Eye (tissue), 1 donor: ENCODE measurements at regions not wholly inside any gene's neighbourhood (a gene's known extent, or its start where the extent isn't known, plus 50 kb on each side); places are given as distances from the start of the nearest gene placed in this dataset.
"Not testable (repeated sequence)": the region's sequence is repeated elsewhere in the genome, so short reads cannot be mapped to it uniquely, and the experiment has no call there.

ENCODE experiments used
- DNase-seq: peaks from one replicate; pipeline ENCODE4 v3.0.0-alpha.2; 2015

DNA sequence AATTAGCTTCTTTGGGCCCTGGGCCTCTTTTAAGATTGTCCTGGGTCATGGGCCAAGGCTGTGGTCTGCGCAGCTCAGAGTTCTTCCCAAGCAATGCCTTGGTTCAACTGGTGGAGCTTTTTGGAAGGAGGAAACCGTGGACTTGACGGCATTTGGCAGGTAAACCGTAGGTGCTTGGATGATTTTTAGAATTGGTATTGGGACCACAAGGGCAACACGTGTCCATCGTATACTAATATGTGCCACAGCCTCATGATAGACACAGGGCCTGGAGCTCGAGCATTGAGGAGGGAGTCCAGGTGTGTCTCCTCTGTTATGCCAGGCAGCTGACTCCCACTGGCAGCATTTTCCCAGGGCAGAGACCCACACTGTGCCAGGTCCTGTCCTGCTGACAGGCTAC lies 120.9 kb upstream of the PITX1 start:
- no peak for DNase-seq

DNA sequence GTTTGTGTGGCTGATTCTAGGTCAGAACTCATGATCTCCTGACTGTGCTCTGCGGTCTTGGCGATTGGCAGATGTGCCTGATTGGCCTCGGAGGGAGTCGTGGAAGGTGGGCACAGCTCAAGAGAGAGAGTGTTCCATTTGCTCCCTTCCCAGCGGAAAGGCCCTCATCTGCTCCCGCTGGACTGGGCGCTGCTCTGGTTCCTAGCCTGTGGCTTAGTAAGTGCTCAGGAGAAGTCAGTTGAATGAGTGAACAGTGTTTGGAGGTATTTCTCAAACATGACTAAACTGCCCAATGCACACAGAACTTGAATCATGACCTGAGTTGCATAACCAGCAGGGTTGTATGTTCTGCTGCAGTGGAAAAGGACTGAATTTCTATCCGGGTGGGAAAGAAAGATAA lies 120.2 kb upstream of the PITX1 start:
- DNase-seq: no peak

DNA sequence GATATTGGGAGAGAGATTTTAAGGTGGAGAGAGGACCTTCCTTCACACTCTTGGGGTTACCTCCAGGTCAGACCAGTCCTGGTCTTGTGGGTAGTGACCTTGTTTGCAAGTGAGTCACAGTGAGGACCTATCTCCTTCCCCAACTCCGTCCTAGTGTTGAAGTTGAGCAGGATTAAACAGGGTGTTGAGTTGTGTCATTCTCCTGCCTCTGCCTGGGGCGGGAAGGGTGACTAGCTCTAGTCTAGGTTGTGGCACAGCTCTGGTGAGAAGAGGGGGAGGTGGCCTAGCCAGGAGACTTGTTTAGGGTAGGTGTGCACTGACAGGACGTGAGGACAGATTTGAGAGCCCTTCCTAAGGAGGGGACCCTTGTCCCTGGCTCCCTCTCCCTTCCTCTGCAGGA lies 119.6 kb upstream of the PITX1 start:
- DNase-seq: no peak

DNA sequence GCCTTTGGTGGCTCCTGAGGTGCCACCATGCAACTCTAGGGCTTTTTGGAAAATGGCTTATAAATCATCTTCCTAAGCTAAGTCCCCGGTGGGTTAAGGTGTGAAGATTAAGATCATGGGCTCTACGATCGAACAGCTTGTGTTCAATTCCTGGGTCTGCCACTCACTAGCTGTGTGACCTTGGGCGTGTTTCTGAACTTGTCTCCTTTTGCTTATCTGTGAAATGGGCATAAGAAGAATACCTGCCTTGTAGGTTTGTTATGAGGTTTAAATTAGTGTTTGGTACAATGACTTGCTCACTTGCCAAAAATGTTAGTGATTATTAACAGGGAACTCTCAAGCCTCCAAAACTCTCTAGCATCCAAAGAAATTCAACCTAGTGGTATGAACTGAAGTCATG lies 119.2 kb upstream of the PITX1 start:
- no peak for DNase-seq

DNA sequence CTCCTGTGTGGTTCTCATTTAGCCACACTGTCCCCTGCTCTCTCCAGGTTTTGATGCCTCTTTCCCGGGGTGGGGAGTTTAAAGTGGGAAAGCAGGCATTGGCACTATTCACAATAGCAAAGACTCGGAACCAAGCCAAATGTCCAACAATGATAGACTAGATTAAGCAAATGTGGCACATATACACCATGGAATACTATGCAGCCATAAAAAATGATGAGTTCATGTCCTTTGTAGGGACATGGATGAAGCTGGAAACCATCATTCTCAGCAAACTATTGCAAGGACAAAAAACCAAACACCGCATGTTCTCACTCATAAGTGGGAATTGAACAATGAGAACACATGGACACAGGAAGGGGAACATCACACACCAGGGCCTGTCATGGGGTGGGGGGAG lies 117.6 kb upstream of the PITX1 start:
- DNase-seq: not testable (repeated sequence)

DNA sequence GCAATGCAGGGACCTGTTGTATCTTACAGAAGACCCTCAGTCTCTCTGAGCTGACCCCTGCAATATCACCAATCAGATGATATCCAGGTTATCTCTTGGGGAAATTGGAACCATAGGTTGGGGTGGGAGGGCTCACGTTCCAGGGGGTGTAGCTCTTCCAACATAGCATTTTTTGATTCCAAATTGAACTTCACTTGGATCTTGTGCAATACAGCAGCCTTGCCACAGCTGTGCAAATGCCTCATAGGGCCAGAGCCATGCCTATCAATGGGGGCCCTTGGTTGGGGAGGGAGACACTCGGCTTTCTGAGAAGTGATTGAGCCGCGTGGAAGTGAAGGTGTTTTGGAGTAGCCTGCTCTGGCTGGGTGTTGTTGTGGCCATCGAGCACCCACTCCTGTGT lies 117.2 kb upstream of the PITX1 start:
- no peak for DNase-seq

DNA sequence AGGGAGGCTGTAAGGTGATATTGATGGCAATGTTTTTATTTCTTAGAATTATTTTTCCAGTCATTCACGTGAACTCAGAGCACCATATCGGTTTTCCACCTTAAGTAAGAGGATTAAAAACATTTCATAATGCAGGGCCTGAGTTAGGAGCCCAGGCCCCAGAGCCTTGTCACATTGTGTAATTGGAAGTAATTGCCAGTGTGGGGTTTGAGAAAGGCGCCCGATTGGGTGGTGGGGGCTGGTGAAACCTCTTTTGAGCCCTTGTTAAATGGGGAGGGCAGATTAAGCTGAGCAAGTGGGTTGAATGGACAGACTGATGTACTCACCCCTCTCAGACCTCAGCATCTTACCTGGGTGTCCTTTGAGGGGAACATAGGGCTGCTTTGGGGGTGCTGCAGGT lies 116.7 kb upstream of the PITX1 start:
- no peak for DNase-seq

DNA sequence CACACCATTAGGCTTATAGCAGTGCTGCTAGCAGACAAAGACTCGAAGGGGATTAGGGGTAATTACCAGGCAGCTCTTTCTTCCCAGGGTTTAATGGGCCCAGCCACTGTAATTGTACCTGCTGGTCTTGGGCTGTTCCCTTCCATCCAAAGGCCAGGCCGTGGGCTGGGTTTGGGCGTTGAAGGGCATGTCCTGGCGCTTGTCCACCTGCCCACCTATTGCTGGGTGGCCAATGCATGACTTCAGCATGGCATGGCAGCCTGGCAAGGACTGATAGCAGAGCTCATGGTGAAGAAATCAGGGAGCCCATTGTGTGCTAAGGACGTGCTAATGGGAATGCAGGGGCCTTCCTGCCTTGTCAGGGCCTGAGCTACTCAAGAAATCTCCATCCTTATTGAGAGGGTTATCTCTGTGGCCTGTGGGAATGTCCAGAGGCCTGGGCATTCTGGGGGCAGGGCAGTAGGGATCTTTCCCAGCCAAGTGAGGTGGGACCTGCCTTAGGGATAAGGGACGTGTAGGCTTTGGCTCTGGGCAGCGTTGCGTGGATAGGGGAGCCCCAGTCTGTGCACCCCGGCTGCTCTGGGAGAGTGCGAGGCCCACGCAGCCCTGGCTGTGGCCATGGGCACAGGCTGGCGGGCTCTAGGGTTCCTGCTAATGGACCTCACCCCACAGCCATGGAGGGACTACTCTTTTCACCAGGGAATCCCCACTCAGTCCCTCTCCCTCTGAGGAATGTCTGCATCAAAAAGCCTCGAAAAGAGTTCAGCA lies 116.1 kb upstream of the PITX1 start:
- DNase-seq: no peak

DNA sequence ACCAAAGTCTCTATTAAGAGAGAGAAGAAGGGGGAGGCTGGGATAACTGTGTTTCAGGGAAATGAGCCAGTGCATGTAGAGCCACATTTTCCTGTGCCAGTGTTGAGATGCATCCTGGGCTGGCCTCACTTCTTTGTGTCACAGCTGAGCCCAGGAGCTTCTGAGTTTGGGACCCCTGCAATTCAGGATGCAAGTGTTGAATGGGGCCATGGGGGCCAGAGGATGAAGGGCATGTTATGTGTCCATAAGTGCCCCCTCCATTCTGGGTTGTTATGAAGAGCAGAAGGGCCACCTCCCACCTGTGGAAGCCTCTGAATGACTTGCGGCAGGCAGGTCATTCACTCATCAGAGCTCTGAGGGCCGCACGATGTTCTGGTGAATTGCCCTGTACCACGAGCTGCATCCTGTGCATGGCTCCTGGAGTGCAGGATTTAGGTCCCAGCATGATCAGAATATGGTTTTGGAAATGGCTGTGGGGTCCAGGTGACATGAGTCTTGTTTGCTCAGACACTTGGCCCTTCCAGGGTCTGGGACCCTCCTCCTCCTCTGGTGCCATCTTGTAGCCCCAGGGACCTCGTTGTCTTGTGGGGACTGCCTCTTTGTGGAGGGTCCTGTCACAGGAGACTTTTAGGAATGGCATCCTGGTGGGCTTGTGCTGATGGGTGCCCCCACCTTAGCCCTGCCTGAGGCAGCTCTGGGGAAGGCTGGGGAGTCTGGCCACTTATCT lies 115.4 kb upstream of the PITX1 start:
- no peak for DNase-seq

DNA sequence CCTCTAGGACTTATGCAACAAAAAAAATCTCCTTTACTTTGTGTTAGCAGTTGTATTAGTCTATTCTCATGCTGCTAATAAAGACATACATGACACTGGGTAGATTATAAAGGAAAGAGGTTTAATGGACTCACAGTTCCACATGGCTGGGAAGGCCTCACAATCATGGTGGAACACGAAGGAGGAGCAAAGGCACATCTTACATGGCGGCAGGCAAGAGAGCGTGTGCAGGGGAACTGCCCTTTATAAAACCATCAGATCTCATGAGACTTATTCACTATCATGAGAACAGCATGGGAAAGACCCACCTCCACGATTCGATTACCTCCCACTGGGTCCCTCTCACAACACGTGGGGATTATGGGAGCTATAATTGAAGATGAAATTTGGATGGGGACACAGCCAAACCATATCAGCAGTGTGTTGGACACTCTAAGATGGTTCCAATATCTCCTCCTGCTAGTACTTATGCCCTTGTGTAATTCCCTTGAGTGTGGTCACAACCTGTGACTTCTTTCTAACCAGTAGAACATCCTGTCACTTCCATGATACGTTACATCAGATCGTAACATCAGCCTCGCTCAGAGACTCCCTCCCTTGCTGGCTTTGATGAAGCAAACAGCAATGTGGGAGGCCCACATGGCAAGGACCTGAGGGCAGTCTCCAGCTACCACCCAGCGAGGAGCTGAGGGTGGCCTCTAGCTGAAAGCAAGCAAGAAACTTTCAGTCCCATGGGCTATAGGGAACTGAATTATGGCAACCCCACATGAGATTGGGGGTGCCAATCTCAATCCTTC lies 113.5 kb upstream of the PITX1 start:
- DNase-seq: no peak

DNA sequence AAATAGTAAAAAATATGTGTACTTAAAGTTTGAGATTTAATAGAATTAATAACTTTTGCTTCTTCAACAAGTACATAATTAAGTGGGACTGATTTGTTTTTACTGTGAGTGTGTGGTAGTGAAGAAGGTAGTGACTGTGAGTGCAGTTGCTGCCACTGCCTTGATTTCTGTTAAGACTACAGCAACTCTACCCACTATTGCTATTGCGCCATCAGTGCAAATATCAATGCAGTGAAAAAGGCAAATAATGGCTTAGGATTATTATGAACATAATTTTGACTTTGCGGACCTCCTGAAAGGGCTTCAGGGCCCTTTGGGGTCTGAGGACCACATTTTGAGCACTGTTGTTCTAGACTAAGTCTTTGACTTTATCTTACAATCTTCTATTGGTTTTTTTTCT lies 112.0 kb upstream of the PITX1 start:
- DNase-seq: no peak

DNA sequence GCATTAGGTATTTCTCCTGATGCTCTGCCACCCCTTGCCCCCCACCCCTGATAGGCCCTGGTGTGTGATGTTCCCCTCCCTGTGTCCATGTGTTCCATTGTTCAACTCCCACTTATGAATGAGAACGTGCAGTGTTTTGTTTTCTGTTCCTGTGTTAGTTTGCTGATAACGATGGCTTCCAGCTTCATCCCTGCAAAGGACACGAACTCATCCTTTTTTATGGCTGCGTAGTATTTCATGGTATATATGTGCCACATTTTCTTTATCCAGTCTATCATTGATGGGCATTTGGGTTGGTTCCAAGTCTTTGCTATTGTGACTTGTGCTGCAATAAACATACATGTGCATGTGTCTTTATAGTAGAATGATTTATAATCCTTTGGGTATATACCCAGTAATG lies 109.7 kb upstream of the PITX1 start:
- not testable (repeated sequence) for DNase-seq

DNA sequence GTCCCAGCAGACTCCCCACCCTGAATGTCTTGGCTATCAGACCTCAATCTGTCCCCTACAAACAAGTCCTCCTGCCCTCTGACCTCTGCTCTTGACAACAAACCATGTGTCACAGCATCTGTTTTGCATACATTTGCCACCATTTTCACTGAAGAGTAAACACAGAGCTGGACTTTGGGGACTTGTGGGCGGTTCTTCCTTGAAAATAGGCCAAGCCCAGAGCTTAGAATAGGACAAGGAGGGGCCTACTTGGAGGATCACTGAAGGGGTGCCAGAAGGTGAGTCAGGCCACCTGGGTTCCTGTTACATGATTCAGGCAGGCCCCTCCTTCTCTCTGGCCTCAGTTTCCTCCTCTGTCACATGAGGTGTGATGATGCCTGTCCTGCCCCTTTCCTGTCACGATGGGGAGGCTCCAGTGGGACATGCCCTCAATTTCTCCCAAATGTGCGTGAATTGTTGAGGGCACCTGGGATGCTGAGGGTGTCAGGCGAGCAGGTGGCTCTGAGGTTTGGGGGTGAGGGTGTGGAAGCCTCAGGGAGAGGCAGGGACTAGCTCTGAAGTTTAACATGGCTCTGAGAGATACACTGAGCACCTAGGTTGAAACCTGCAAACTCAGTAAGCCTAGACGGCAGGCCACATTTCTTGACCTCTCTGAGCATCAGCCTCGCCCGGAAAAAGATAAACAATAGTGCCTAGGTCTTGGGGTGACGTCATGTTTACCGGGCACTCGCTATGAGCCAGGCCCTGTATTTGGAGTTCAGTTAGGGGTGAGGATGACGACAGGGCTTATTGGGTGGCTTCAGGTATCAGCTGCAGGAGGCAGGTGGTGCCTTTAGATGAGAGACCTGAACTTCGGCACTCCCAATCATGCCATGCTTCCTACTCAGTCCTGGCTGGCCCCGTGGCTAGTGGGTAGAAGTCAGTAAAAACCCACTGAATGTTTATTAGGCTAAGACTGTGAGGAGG lies 107.6 kb upstream of the PITX1 start:
- DNase-seq: no peak

DNA sequence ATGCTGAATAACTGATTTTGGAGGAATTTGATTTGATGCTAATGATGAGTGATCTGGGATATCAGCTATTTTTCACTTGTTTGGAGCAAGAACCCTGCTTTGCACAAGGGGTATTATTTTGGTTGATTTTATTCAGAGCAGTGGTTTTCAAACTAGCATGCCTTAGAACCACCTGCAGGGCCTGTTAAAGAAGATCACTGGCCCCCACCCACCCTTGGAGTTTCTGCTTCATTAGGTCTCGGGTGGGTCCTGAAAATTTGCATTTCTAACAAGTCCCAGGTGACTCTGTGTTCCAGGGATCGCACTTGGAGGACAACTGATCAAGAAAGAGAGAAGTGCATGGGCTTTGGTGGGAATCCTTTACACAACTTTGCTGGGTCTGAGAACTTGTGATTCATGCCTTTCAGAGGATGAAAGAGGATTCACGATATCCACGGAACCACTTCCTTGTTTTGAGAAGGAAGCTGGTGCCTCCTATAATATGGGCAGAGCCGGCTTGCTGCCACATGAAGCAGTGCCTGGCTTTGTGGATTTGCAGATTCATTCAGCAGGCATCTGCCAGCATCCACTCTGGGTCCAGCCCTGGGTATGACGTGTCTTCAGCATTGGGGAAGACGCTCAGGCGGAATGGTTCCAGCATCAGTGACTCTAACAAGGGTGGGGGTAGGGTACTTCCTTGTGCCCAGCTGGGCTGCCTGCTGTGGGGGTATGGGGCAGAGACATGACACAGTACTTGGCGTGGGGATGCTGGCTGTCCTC lies 106.6 kb upstream of the PITX1 start:
- DNase-seq: no peak

DNA sequence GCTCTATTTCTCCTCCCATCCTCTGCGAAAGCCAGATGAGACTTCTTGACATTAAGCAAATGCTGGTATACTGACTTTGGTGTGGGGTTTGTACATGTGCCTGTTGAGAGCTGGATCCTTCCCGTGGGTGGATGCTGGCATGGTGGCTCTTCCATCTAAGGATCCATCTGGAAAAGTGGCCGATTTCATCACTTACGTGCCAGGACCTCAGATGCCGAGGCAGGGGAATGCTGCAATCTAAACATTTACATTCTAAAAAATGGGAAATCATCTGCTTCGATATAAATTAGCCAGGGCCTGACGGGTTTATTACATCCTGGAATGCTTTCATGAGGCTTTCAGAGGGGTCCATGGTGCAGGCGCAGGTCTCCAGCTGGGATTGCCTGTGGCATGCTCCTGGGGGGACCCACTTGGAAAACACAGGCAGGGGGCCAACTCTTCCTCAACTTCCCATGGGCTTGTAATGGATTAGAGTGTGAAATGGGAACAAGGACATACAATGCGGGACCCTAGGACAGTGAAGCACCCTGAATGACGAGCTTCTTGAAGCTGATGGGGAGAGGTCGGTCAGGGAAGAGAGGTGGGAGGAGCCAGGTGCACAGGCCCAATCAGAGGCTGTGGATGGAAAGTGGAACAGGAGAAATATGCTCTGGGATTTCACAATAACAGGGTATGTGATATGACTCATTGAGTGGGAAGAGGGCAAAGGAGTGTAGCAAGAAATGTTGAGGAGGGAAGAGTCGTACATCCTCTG lies 105.5 kb upstream of the PITX1 start:
- no peak for DNase-seq

DNA sequence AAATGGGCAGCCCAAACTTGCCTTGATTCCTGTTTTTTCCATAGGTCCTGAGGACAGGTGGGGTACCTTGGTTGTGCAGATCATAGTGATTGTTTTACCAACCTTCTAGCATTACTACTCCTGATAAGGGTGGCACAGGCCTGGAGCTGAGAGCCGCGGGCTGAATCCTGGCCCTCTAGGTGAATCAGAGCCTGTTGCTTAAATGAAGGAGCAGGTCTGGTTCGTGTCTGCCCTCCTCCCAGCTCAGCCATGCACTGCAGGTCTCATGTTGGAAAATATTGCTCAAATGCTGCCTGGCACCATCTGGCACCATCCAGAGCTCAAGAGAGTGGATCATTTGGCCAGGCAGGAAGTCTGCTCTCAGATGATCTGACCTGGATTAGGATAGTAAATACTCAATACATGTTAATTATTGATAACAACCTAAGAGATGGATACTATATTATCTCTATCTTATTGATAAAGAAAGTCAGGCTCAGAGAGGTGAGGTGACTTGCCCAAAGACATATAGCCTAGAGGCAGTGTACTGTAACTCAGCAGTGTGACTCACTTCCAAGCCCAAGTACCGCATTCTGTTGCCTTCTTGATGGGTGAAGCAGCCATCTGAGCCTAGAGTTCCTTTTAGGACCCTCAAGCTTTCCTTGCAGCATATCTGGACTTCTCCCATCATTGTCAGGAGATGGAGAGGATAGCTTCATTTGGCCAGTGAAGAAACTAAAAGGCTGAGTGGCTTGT lies 104.3 kb upstream of the PITX1 start:
- no peak for DNase-seq

DNA sequence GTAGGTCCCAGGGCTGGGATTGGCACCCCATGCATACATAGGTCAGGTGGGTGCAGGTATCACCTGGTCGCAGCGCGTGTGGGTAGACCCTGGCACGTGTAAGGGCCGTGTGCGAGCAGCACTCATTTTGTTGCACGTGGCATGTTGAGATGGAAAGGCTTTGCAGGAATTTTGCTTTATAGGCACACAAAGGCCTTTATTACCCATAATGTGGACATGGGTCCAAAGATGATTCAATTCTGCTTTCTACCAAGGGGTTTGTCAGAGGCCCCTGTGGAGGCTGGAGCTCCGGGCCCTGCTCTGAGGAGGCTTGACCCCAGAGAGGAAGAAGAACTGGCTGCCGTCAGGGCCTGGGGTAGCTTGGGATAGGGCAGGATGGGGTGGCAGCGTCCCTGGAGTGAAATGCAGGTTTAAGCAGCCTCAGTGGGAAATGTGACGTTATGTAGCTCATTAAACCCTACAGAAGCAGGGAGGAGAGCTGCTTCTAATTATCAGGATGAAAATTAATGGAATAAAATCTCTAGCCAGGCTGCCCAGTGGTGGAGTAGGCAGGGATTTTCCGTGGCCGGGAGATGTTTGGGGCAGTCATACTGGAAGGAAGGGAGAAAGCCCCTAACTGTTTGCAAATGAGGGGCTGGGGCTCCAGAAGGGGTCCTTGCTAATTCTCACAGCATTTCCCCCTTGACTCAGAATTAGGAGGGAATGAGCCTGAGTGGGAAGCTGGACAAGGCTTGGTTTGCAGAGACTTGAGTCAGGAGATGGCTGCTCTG lies 103.3 kb upstream of the PITX1 start:
- no peak for DNase-seq

DNA sequence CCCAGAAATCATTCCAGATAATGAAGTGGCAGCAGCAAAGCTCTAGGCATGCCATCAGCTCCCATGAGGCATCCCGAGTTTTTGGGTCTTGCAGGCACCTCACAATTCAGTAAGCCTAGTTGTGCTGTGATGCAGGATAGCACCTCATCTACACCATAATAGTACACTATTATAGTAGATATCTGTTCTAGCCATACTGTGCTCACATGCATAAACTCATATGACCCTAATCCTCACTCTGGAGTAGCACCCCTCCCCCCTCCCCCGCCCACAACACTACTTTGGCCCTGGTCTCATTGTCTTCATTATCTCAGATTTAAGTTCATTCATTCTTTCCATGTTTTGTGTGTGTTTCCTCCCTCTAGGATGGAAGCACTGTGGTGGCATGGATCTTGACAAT lies 102.5 kb upstream of the PITX1 start:
- DNase-seq: no peak

DNA sequence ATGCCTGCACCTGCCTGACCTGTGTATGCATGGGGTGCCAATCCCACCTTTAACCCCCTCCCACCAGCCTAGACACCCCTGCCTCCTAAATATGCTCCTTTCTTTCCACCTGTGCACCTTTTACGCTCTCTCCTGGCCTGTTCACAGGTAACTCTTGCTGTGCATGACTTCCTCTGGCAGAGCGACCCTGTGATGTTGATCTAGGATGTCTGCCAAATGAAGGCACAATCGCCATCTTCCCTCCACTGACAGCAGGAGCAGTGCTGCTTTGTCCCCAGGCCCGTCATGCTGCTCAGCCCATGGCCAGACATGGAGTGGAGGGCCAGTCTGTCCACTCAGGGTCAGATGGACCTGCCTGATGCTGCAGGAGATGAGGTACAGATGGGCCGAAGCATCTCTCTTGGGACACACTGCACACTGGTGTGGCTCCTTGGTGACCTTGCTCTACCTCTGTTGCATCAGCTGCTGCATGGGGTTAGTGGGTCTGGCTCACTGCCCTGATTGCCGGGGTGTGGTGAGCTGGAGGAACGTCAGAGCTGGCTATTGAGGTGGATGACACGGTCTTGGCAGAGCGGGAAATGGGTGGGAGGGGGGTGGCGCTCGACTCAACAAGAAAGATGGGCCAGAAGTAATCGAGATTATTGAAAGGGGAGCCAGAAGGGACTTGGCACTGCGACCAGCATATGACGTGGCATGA lies 101.7 kb upstream of the PITX1 start:
- DNase-seq: no peak
